Ishikawa (cell line): ENCODE measurements at regions not wholly inside any gene's neighbourhood (a gene's known extent, or its start where the extent isn't known, plus 50 kb on each side); places are given as distances from the start of the nearest gene placed in this dataset.

Source experiments
- CEBPB ChIP-seq: IDR thresholded peaks from 2 replicates; pipeline ENCODE4 v1.6.1; 2012
- CREB1 ChIP-seq: IDR thresholded peaks from 2 replicates; pipeline ENCODE4 v1.6.1; 2012; ENCODE audit warnings: low read depth
- EGR1 ChIP-seq: IDR thresholded peaks from 2 replicates; pipeline ENCODE4 v1.6.1; 2012
- EP300 ChIP-seq: IDR thresholded peaks from 2 replicates; pipeline ENCODE4 v1.6.1; 2012; ENCODE audit warnings: borderline replicate concordance
- FOXM1 ChIP-seq: IDR thresholded peaks from 2 replicates; pipeline ENCODE4 v1.6.1; 2012; ENCODE audit warnings: low read depth, borderline replicate concordance
- NFIC ChIP-seq: IDR thresholded peaks from 2 replicates; pipeline ENCODE4 v1.6.1; 2012
- RAD21 ChIP-seq: IDR thresholded peaks from 2 replicates; pipeline ENCODE4 v1.6.1; 2012; ENCODE audit warnings: low read depth
- TAF1 ChIP-seq: IDR thresholded peaks from 2 replicates; pipeline ENCODE4 v1.6.1; 2012; ENCODE audit warnings: low read depth, mild to moderate bottlenecking
- TCF12 ChIP-seq: IDR thresholded peaks from 2 replicates; pipeline ENCODE4 v1.6.1; 2012; ENCODE audit warnings: low read depth
- TEAD4 ChIP-seq: IDR thresholded peaks from 2 replicates; pipeline ENCODE4 v1.6.1; 2012
- YY1 ChIP-seq: IDR thresholded peaks from 2 replicates; pipeline ENCODE4 v1.6.1; 2012; ENCODE audit warnings: low read depth
- ZBTB7A ChIP-seq: IDR thresholded peaks from 2 replicates; pipeline ENCODE4 v1.6.1; 2012; ENCODE audit warnings: low read depth
- TF ChIP-seq, protein P1 (sequence below): IDR thresholded peaks from 2 replicates; pipeline ENCODE4 v1.6.1; 2012
- TF ChIP-seq, protein P2 (sequence below): IDR thresholded peaks from 2 replicates; pipeline ENCODE4 v1.6.1; 2012; ENCODE audit warnings: low read depth, mild to moderate bottlenecking
- TF ChIP-seq, protein P3 (sequence below): IDR thresholded peaks from 2 replicates; pipeline ENCODE4 v1.6.1; 2012

DNA sequence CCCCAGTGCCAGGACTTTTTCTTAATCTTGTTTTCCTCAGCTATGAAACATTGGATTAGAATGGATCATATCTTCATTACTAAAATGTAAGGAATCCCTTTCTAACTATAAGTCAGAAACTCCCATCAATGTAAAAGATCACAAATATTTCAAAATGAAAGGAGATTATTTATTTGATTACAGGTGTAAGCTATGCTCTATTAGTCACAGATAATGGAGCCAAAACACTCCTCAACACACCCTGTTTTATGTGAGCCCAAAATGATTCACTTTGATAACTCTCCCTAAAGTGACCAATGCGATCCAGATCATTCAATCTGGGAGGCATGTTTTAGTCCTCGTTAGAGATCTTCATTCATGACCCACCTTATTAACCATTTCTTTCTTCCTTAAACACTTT, 566.7 kb upstream of the TENM3 start:
- TF ChIP-seq FOXM1 (peak; percentile 84; the same call in 1 of the 2 replicates), EP300 (peak; percentile 88), ZBTB7A (no peak), EGR1 (no peak), CEBPB (no peak), YY1 (0 out of 2 replicates have a peak, but pooled peaks have one; percentile 15), TAF1 (no peak), TCF12 (peak; percentile 82), TEAD4 (peak; percentile 35), CREB1 (no peak), RAD21 (no peak), NFIC (peak; percentile 73)
- TF ChIP-seq, protein P1, sequence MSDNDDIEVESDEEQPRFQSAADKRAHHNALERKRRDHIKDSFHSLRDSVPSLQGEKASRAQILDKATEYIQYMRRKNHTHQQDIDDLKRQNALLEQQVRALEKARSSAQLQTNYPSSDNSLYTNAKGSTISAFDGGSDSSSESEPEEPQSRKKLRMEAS: no peak
- TF ChIP-seq, protein P2, sequence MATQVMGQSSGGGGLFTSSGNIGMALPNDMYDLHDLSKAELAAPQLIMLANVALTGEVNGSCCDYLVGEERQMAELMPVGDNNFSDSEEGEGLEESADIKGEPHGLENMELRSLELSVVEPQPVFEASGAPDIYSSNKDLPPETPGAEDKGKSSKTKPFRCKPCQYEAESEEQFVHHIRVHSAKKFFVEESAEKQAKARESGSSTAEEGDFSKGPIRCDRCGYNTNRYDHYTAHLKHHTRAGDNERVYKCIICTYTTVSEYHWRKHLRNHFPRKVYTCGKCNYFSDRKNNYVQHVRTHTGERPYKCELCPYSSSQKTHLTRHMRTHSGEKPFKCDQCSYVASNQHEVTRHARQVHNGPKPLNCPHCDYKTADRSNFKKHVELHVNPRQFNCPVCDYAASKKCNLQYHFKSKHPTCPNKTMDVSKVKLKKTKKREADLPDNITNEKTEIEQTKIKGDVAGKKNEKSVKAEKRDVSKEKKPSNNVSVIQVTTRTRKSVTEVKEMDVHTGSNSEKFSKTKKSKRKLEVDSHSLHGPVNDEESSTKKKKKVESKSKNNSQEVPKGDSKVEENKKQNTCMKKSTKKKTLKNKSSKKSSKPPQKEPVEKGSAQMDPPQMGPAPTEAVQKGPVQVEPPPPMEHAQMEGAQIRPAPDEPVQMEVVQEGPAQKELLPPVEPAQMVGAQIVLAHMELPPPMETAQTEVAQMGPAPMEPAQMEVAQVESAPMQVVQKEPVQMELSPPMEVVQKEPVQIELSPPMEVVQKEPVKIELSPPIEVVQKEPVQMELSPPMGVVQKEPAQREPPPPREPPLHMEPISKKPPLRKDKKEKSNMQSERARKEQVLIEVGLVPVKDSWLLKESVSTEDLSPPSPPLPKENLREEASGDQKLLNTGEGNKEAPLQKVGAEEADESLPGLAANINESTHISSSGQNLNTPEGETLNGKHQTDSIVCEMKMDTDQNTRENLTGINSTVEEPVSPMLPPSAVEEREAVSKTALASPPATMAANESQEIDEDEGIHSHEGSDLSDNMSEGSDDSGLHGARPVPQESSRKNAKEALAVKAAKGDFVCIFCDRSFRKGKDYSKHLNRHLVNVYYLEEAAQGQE: no peak
- TF ChIP-seq, protein P3, sequence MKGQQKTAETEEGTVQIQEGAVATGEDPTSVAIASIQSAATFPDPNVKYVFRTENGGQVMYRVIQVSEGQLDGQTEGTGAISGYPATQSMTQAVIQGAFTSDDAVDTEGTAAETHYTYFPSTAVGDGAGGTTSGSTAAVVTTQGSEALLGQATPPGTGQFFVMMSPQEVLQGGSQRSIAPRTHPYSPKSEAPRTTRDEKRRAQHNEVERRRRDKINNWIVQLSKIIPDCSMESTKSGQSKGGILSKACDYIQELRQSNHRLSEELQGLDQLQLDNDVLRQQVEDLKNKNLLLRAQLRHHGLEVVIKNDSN: no peak

DNA sequence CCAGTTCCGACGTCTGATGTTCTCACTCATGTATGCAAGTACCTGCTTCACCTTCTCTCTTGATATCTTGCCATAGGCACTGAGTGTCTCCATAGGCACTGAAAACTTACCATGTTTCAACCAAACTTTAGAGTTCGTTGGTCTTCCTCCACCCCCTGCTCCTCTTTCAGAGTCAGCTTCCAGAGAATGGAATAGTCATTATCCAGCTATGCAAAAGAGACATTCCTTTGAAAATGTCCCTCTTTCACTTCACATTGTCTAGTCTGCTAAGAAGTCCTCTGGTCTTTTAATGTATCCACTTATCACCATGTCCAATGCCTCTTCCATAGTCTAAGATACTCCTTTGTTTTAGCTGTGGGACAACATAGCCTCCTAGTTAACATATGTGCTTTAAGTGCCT, 566.0 kb upstream of the TENM3 start:
- TF ChIP-seq TCF12: no peak
- TF ChIP-seq CEBPB: no peak
- no peak for TF ChIP-seq FOXM1
- TF ChIP-seq, protein P2: no peak
- TF ChIP-seq NFIC: no peak
- no peak for TF ChIP-seq TEAD4

DNA sequence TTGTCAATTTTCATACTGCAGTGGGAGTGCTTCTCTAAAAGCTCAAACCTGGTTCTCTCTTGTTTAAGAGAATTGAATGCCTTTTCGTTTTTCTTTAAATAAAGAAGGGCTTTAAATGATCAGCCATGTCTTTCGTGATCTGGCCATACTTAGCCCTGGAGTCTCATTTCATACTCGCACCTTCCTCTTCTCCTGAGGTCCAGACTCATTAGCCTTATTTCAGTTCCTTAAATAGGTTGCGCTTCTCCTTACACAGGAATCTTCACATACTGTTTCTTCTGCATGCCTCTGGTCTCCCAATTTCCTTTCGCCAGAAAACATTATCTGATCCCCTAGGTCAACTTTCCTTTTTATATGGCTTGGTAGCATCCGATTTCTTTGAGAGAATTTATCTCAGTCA, 565.6 kb upstream of the TENM3 start:
- no peak for TF ChIP-seq CREB1
- TF ChIP-seq, protein P3: no peak
- TF ChIP-seq, protein P1: no peak
- no peak for TF ChIP-seq EGR1
- TF ChIP-seq FOXM1: no peak
- TF ChIP-seq TAF1: no peak
- TF ChIP-seq EP300: no peak
- no peak for TF ChIP-seq RAD21
- TF ChIP-seq TEAD4: no peak
- TF ChIP-seq ZBTB7A: no peak
- no peak for TF ChIP-seq YY1
- TF ChIP-seq CEBPB: no peak
- TF ChIP-seq, protein P2: no peak
- TF ChIP-seq TCF12: no peak
- TF ChIP-seq NFIC: no peak

DNA sequence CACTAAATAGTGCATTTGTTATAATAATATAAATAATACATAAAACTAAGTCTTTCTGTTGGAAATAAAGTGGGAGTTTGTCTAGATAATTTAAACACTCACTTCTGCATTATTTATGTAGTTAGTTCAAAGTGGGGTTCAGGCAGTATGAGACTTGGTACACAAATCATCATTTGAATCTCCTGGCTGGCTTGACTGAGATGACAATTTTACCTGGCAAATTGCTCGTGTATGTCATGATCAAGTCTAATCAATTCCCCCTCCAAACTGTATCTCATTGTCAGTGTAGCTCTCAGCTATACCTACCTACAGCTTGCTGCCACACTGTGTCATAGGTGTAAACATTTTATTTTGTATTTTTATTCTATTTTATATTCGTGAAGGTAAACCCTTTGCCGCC, 563.4 kb upstream of the TENM3 start:
- TF ChIP-seq CEBPB (no peak), CREB1 (no peak), YY1 (no peak), TAF1 (no peak), NFIC (no peak), FOXM1 (no peak), TCF12 (no peak), ZBTB7A (no peak), EP300 (no peak), RAD21 (no peak), EGR1 (no peak)
- TF ChIP-seq, protein P1: no peak
- TF ChIP-seq, protein P3: no peak
